Mesendoderm (in vitro differentiated cells): ENCODE measurements at regions not wholly inside any gene's neighbourhood (a gene's known extent, or its start where the extent isn't known, plus 50 kb on each side); places are given as distances from the start of the nearest gene placed in this dataset.
A peak's percentile ranks its signal among the peaks of the same experiment; 100 is the strongest.

Experiments
- DNase-seq: peaks from one replicate; pipeline ENCODE4 v3.0.0; 2013
- H2AK5ac ChIP-seq: 2 replicates; pipeline ENCODE4 v1.6.1; 2013; ENCODE audit warnings: low read length, inconsistent platforms
- H2BK120ac ChIP-seq: 2 replicates; pipeline ENCODE4 v1.6.1; 2013; ENCODE audit warnings: low read depth, mild to moderate bottlenecking, low read length, moderate library complexity, mixed read lengths
- H2BK15ac ChIP-seq: replicated peaks from 2 replicates; pipeline ENCODE4 v1.6.1; 2013; ENCODE audit warnings: low read depth, mild to moderate bottlenecking, moderate library complexity
- H2BK5ac ChIP-seq: 2 replicates; pipeline ENCODE4 v1.6.1; 2013; ENCODE audit warnings: low read length, inconsistent platforms
- H3K18ac ChIP-seq: 2 replicates; pipeline ENCODE4 v1.6.1; 2013; ENCODE audit warnings: mild to moderate bottlenecking, low read length, mixed read lengths
- H3K23ac ChIP-seq: one replicate; pipeline ENCODE4 v1.6.1; 2013; ENCODE audit warnings: low read length
- H3K27ac ChIP-seq: 2 replicates; pipeline ENCODE4 v1.5.1; 2013; ENCODE audit warnings: low read depth, mild to moderate bottlenecking, inconsistent platforms, low read length, moderate library complexity
- H3K27me3 ChIP-seq: 2 replicates; pipeline ENCODE4 v1.6.1; 2013; ENCODE audit warnings: low read length, control low read depth, mild to moderate bottlenecking, inconsistent platforms; ENCODE audit not compliant: insufficient read depth, poor library complexity
- H3K36me3 ChIP-seq: 2 replicates; pipeline ENCODE4 v1.6.1; 2013; ENCODE audit warnings: low read length, inconsistent platforms; ENCODE audit not compliant: control insufficient read depth, insufficient read depth
- H3K4ac ChIP-seq: one replicate; pipeline ENCODE4 v1.6.1; 2013; ENCODE audit warnings: low read depth, mild to moderate bottlenecking, low read length, moderate library complexity
- H3K4me1 ChIP-seq: 2 replicates; pipeline ENCODE4 v1.6.1; 2013; ENCODE audit warnings: low read depth, low read length, inconsistent platforms; ENCODE audit not compliant: control insufficient read depth
- H3K4me2 ChIP-seq: 2 replicates; pipeline ENCODE4 v1.6.1; 2013; ENCODE audit warnings: low read length
- H3K4me3 ChIP-seq: 2 replicates; pipeline ENCODE4 v1.5.1; 2013; ENCODE audit warnings: mild to moderate bottlenecking, low read length
- H3K56ac ChIP-seq: one replicate; pipeline ENCODE4 v1.6.1; 2013; ENCODE audit warnings: low read length
- H3K79me1 ChIP-seq: 2 replicates; pipeline ENCODE4 v1.6.1; 2013; ENCODE audit warnings: low read length, inconsistent platforms
- H3K79me2 ChIP-seq: 2 replicates; pipeline ENCODE4 v1.6.1; 2013; ENCODE audit warnings: mild to moderate bottlenecking, low read length; ENCODE audit not compliant: control insufficient read depth, insufficient read depth
- H3K9ac ChIP-seq: 2 replicates; pipeline ENCODE4 v1.6.1; 2013; ENCODE audit warnings: low read length, inconsistent platforms
- H4K5ac ChIP-seq: one replicate; pipeline ENCODE4 v1.6.1; 2013; ENCODE audit warnings: low read length
- H4K8ac ChIP-seq: one replicate; pipeline ENCODE4 v1.6.1; 2013; ENCODE audit warnings: low read depth, mild to moderate bottlenecking, control low read depth, low read length, moderate library complexity
- WGBS: extraction: QIAGEN DNeasy Blood & Tissue Kit; methylation state at CpG from one replicate; pipeline ENCODE4 v1.1.7; 2013; ENCODE audit warnings: low lambda C conversion rate, missing lambda C conversion rate; ENCODE audit not compliant: insufficient coverage; ENCODE audit errors: extremely low coverage; 5-methylcytosine and 5-hydroxymethylcytosine counted together

DNA sequence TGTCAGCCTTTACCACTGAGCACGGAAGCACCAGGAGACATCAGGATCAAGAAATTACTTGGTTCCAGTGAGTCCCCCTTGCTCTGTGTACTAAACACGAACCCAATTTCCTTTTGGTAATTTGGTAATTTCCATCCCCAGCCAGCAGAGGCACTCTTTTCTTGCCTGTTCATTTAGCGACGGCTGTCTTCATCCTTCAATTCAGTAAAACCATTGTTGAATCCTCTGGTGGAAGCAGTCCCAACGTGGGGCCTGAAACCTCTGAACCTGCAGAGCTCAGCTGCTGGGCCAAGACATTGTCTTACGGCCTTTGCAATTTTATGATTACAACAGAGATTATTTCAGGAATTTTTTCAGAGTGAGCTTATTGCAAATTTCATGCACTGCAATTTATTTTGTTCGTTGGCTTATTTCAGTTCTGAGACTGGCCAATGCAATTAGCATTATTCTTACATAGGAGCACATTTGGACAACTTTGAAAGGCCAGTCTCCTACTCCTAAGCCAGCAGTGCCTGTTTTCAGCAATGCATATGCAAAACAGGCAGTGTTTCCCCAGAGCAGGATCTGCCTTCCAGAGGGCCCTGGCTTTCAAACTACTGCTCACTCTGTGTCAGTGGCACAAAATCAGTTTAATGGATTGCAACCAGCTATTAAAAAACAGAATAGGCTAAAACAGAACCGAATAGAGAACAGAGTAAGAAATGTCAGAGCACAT is 372.9 kb upstream of the TMEM132C start:
- H2BK15ac ChIP-seq: no peak overlapping the region
- H4K5ac ChIP-seq: no peak overlapping the region
- H3K27me3 ChIP-seq: no peaks in the 10 kb centered on the region
- no peak overlapping the region for H3K23ac ChIP-seq
- H3K4me1 ChIP-seq: no peaks in the 10 kb centered on the region
- peak; percentile 74 for DNase-seq
- H3K18ac ChIP-seq: no peak overlapping the region
- no CpG with 5 or more reads among the region's 8 CpGs for WGBS
- H3K79me2 ChIP-seq: no peaks in the 10 kb centered on the region
- no peak overlapping the region for H2BK5ac ChIP-seq
- H2AK5ac ChIP-seq: no peak overlapping the region
- H3K36me3 ChIP-seq: no peaks in the 10 kb centered on the region
- no peak overlapping the region for H2BK120ac ChIP-seq
- no peak overlapping the region for H3K56ac ChIP-seq
- no peak overlapping the region for H3K9ac ChIP-seq
- no peak overlapping the region for H3K27ac ChIP-seq
- H3K4me3 ChIP-seq: no peak overlapping the region
- H4K8ac ChIP-seq: no peak overlapping the region
- H3K4me2 ChIP-seq: no peak overlapping the region
- no peak overlapping the region for H3K4ac ChIP-seq
- H3K79me1 ChIP-seq: no peaks in the 10 kb centered on the region

DNA sequence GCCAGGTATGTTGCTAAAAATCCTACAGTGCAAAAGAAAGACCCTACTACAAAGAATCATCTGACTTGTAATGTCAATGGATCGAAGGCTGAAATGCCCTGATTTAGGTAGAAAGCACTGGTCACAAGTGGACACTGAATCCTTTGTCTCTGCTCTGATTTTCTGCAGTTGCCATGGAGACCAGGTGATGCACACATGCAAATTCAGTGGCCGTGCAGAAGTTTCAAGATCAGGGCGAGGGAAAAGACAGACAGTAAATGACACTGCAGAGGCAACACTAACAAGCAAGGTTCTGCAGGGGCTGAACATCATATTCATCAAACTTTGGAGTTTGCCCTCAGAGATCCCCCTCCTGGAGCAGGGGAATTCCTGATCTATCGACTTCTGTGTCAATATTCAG is 370.3 kb upstream of the TMEM132C start:
- WGBS: no CpG with 5 or more reads among the region's 4 CpGs
- Histone ChIP-seq H3K27me3 (no peaks in the 10 kb centered on the region), H3K27ac (no peak overlapping the region)

DNA sequence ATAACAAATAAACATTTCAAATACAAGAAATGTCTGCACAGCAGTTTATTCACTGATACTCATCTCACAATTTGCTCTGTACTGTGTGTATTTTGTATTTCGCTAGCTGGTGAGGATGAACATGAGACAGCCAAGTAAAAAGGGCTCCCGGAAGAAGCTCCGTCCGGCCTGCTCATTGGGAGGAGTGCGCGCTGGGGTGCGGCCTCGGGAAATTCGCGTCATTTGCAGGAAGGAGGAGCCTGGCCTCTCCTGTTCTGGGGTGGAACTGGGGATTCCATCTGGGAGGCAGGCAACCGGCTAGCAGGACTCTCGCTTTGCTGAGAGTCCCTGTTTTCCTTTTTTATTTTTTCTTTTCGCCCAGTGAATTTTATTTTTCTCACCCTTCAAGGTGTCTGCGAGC is 368.4 kb upstream of the TMEM132C start:
- Histone ChIP-seq H3K79me1 (no peaks in the 10 kb centered on the region), H3K79me2 (no peaks in the 10 kb centered on the region), H3K27ac (no peak overlapping the region), H3K4me3 (no peak overlapping the region), H2BK15ac (no peak overlapping the region), H3K9ac (no peak overlapping the region), H3K4me2 (no peak overlapping the region), H3K4me1 (no peaks in the 10 kb centered on the region), H3K23ac (no peak overlapping the region), H3K36me3 (no peaks in the 10 kb centered on the region), H2BK120ac (no peak overlapping the region), H4K5ac (no peak overlapping the region), H4K8ac (no peak overlapping the region), H3K4ac (no peak overlapping the region), H3K27me3 (no peaks in the 10 kb centered on the region), H3K56ac (no peak overlapping the region), H3K18ac (no peak overlapping the region), H2BK5ac (no peak overlapping the region), H2AK5ac (no peak overlapping the region)
- DNase-seq: no peak
- WGBS: no CpG with 5 or more reads among the region's 14 CpGs

More for the DNA sequence above, 370.3 kb upstream of the TMEM132C start:
- no peak overlapping the region for H3K4ac ChIP-seq
- H3K18ac ChIP-seq: no peak overlapping the region
- DNase-seq: no peak
- no peak overlapping the region for H4K5ac ChIP-seq
- H3K36me3 ChIP-seq: no peaks in the 10 kb centered on the region
- H3K23ac ChIP-seq: no peak overlapping the region
- no peaks in the 10 kb centered on the region for H3K4me1 ChIP-seq
- H3K9ac ChIP-seq: no peak overlapping the region
- H2BK15ac ChIP-seq: no peak overlapping the region
- no peak overlapping the region for H2BK5ac ChIP-seq
- no peaks in the 10 kb centered on the region for H3K79me2 ChIP-seq
- H4K8ac ChIP-seq: no peak overlapping the region
- no peak overlapping the region for H3K4me3 ChIP-seq
- H2AK5ac ChIP-seq: no peak overlapping the region
- H3K56ac ChIP-seq: no peak overlapping the region
- H3K4me2 ChIP-seq: no peak overlapping the region
- H2BK120ac ChIP-seq: no peak overlapping the region
- no peaks in the 10 kb centered on the region for H3K79me1 ChIP-seq

DNA sequence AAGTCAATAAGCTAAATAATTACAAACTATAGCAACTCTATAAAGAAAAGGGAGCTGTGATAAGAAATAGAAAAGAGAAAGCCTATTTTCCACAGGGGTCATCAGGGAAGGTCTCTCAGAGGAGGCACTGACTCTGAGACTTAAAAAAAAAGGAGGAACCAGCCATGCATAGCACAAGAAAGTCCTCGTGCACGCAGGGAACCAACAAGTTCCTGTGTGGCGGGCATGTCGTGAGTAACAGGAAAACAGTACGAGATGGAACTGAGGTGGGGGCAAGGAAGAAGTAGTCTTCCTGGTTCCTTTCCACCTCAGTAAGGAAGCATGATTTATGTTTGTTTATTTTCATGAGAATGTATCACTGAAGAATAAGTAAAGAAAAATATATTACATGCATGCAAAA is 367.0 kb upstream of the TMEM132C start:
- H2BK5ac ChIP-seq: no peak overlapping the region
- no peak overlapping the region for H2AK5ac ChIP-seq
- no peak overlapping the region for H3K4me2 ChIP-seq
- DNase-seq: no peak
- no peak overlapping the region for H3K9ac ChIP-seq
- no peaks in the 10 kb centered on the region for H3K36me3 ChIP-seq
- no peak overlapping the region for H3K56ac ChIP-seq
- WGBS: no CpG with 5 or more reads among the region's 5 CpGs
- no peak overlapping the region for H3K27ac ChIP-seq
- no peak overlapping the region for H3K4ac ChIP-seq
- no peaks in the 10 kb centered on the region for H3K27me3 ChIP-seq
- H3K4me1 ChIP-seq: no peaks in the 10 kb centered on the region
- no peak overlapping the region for H3K18ac ChIP-seq
- H3K4me3 ChIP-seq: no peak overlapping the region
- H3K79me1 ChIP-seq: no peaks in the 10 kb centered on the region
- no peak overlapping the region for H3K23ac ChIP-seq
- no peak overlapping the region for H2BK15ac ChIP-seq
- no peak overlapping the region for H2BK120ac ChIP-seq
- H3K79me2 ChIP-seq: no peaks in the 10 kb centered on the region
- no peak overlapping the region for H4K5ac ChIP-seq
- H4K8ac ChIP-seq: no peak overlapping the region

DNA sequence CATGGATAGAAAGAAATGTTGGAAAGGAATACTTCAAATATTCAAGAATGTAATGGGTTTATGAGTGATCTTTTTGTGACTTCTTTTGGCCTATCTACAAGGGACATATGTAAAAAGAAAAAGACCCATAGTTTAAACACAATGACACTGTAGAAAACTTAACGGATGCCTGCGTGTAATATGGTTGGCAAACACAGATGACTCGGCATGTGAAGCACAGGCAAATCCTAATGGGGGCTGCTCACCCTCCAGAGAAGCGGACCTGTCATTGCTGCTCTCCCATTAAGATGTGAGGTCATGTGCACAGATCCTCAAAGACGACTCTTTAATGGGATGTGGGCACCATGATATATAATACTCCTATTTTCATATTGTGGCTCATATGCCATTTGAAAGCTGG is 366.6 kb upstream of the TMEM132C start:
- H3K79me1 ChIP-seq: no peaks in the 10 kb centered on the region
- no peak for DNase-seq
- H3K4me3 ChIP-seq: no peak overlapping the region
- H2BK15ac ChIP-seq: no peak overlapping the region
- no peak overlapping the region for H3K56ac ChIP-seq
- no peak overlapping the region for H3K4ac ChIP-seq
- no peaks in the 10 kb centered on the region for H3K4me1 ChIP-seq
- no peak overlapping the region for H3K18ac ChIP-seq
- no peaks in the 10 kb centered on the region for H3K79me2 ChIP-seq
- H2BK120ac ChIP-seq: no peak overlapping the region
- H4K5ac ChIP-seq: no peak overlapping the region
- H3K9ac ChIP-seq: no peak overlapping the region
- no peak overlapping the region for H2BK5ac ChIP-seq
- H3K36me3 ChIP-seq: no peaks in the 10 kb centered on the region
- H3K27ac ChIP-seq: no peak overlapping the region
- WGBS: no CpG with 5 or more reads among the region's 5 CpGs
- no peaks in the 10 kb centered on the region for H3K27me3 ChIP-seq
- H2AK5ac ChIP-seq: no peak overlapping the region
- no peak overlapping the region for H3K4me2 ChIP-seq
- H3K23ac ChIP-seq: no peak overlapping the region
- no peak overlapping the region for H4K8ac ChIP-seq

DNA sequence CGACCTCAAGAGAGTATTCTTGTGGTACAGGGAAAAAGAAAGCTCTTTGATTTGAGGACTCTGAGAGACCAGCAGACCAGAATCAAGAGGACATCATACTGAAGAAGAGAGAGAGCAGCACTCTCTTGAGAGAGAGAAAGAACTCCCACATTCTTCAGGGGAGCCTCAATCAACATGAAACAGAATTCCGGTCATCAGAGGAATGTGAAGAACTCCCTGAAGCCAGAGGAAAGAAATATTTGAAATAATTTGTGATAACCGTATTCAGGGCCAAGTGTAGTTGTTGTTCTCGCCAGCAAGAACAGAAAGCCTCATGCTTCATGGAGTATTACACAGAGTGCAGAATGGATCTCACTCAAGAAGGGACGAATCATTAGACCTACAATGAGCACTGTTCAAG is 363.8 kb upstream of the TMEM132C start:
- H3K23ac ChIP-seq: no peak overlapping the region
- H3K4me3 ChIP-seq: no peak overlapping the region
- H3K56ac ChIP-seq: no peak overlapping the region
- no peak overlapping the region for H4K8ac ChIP-seq
- peak; percentile 79 for DNase-seq
- H2BK15ac ChIP-seq: no peak overlapping the region
- H3K36me3 ChIP-seq: no peaks in the 10 kb centered on the region
- no peak overlapping the region for H3K27ac ChIP-seq
- H3K4ac ChIP-seq: no peak overlapping the region
- WGBS: no CpG with 5 or more reads among the region's 5 CpGs
- no peak overlapping the region for H3K4me2 ChIP-seq
- H3K79me2 ChIP-seq: no peaks in the 10 kb centered on the region
- H2BK120ac ChIP-seq: no peak overlapping the region
- H3K79me1 ChIP-seq: no peaks in the 10 kb centered on the region
- no peak overlapping the region for H2AK5ac ChIP-seq
- H3K4me1 ChIP-seq: no peaks in the 10 kb centered on the region
- no peak overlapping the region for H2BK5ac ChIP-seq
- no peak overlapping the region for H3K18ac ChIP-seq
- no peaks in the 10 kb centered on the region for H3K27me3 ChIP-seq
- H3K9ac ChIP-seq: no peak overlapping the region
- no peak overlapping the region for H4K5ac ChIP-seq
